Activated naive CD8-positive, alpha-beta T cell treated with anti-CD3 and anti-CD28 coated beads, Interleukin-2, amount 50 U/mL, for 24 hours (primary cell): ENCODE measurements at regions not wholly inside any gene's neighbourhood (a gene's known extent, or its start where the extent isn't known, plus 50 kb on each side); places are given as distances from the start of the nearest gene placed in this dataset.
A peak's percentile ranks its signal among the peaks of the same experiment; 100 is the strongest.
"Not testable (repeated sequence)": the region's sequence is repeated elsewhere in the genome, so short reads cannot be mapped to it uniquely, and the experiment has no call there.

Source experiments
- ATAC-seq: fragments of 150-1000 bp; cut with Tn5 transposase; one replicate; pipeline ENCODE4 v1.10.0; 2021
- DNase-seq: peaks from one replicate; pipeline ENCODE4 v3.0.0; 2021
- H3K27ac Mint-ChIP-seq: one replicate; pipeline ENCODE4 v1.8.0; 2021; ENCODE audit warnings: mild to moderate bottlenecking, mixed read lengths
- H3K27me3 Mint-ChIP-seq: one replicate; pipeline ENCODE4 v1.8.0; 2021; ENCODE audit warnings: mixed read lengths
- H3K36me3 Mint-ChIP-seq: one replicate; pipeline ENCODE4 v1.8.0; 2021; ENCODE audit warnings: low read depth, mixed read lengths
- H3K4me1 Mint-ChIP-seq: one replicate; pipeline ENCODE4 v1.8.0; 2021; ENCODE audit warnings: mixed read lengths
- H3K4me3 Mint-ChIP-seq: one replicate; pipeline ENCODE4 v1.8.0; 2021; ENCODE audit warnings: mild to moderate bottlenecking, moderate library complexity, mixed read lengths
- H3K9me3 Mint-ChIP-seq: one replicate; pipeline ENCODE4 v1.8.0; 2021; ENCODE audit warnings: mixed read lengths

GRCh38 chr5:67578011-67578410 lies 381.4 kb upstream of the CD180 start:
- H3K9me3 Mint-ChIP-seq: peaks cover 27% of the 10 kb centered on the region
- ATAC-seq (no peak), DNase-seq (no peak)
- H3K36me3 Mint-ChIP-seq: no peaks in the 10 kb centered on the region
- H3K27ac Mint-ChIP-seq: no peak overlapping the region
- H3K4me3 Mint-ChIP-seq: no peak overlapping the region
- no peaks in the 10 kb centered on the region for H3K4me1 Mint-ChIP-seq
- no peaks in the 10 kb centered on the region for H3K27me3 Mint-ChIP-seq

- Mint-ChIP-seq H3K27me3 (no peaks in the 10 kb centered on the region), H3K36me3 (no peaks in the 10 kb centered on the region), H3K4me1 (no peaks in the 10 kb centered on the region), H3K9me3 (peaks cover 29% of the 10 kb centered on the region), H3K27ac (no peak overlapping the region), H3K4me3 (no peak overlapping the region)
- no peak for DNase-seq
- no peak for ATAC-seq
Measured at GRCh38 chr5:67577424-67577823, 380.8 kb upstream of the CD180 start.

DNA sequence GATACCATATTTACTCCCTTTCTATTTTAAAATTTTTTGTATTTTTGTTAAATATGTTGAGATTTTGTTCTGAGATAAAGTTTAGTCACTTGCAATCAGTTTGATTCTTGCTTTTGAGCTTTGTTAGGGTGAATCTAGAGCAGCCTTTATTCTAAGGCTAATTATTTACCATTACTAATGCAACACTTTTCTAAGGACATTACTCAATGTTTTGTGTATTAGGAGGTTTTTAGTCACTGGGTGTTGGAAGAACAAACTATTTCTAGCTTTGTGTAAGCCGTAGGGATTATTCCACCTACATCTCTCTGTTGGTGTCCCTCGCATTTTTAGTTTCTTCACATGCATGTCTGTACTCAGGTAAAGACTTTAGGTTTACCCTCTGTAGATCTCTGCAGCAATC lies 379.5 kb upstream of the CD180 start:
- H3K27ac Mint-ChIP-seq: no peak overlapping the region
- ATAC-seq (no peak), DNase-seq (no peak)
- H3K4me1 Mint-ChIP-seq: no peaks in the 10 kb centered on the region
- H3K4me3 Mint-ChIP-seq: no peak overlapping the region
- H3K9me3 Mint-ChIP-seq: peaks cover 29% of the 10 kb centered on the region
- H3K36me3 Mint-ChIP-seq: no peaks in the 10 kb centered on the region
- no peaks in the 10 kb centered on the region for H3K27me3 Mint-ChIP-seq

- DNase-seq (no peak), ATAC-seq (no peak)
- H3K36me3 Mint-ChIP-seq: no peaks in the 10 kb centered on the region
- no peak overlapping the region for H3K4me3 Mint-ChIP-seq
- H3K27ac Mint-ChIP-seq: no peak overlapping the region
- H3K4me1 Mint-ChIP-seq: no peaks in the 10 kb centered on the region
- H3K9me3 Mint-ChIP-seq: peaks cover 29% of the 10 kb centered on the region
- no peaks in the 10 kb centered on the region for H3K27me3 Mint-ChIP-seq
Measured at GRCh38 chr5:67575087-67575486, 378.5 kb upstream of the CD180 start.

GRCh38 chr5:67561151-67561932 lies 364.7 kb upstream of the CD180 start:
- no peak for DNase-seq
- Mint-ChIP-seq H3K4me1 (no peaks in the 10 kb centered on the region), H3K4me3 (no peak overlapping the region), H3K27ac (no peak overlapping the region), H3K9me3 (peaks cover 15% of the 10 kb centered on the region), H3K36me3 (no peaks in the 10 kb centered on the region), H3K27me3 (no peaks in the 10 kb centered on the region)
- no peak for ATAC-seq

- Mint-ChIP-seq H3K36me3 (no peaks in the 10 kb centered on the region), H3K9me3 (no peaks in the 10 kb centered on the region), H3K4me1 (peaks cover 6% of the 10 kb centered on the region), H3K4me3 (no peak overlapping the region), H3K27ac (no peak overlapping the region), H3K27me3 (no peaks in the 10 kb centered on the region)
- ATAC-seq: no peak
- no peak for DNase-seq
Measured at GRCh38 chr5:67552773-67553172, 356.2 kb upstream of the CD180 start.

DNA sequence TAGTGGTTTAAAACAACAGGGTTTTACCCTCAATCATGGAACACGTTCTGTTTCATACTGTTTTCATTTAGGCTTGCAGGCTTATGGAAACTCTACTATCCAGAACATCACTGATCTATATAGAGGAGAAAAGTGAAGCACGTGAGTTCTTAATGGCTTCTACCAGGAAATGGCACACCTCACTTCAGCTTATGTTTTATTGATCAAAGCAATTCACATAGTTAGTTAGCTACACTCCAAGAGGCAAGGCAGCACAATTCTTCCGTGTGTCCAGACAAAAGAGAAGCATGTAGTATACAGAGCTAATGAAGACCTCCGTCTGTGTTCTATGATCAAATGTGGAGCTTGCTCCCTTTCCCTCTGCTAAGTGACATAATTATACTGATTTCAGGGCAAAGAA lies 353.3 kb upstream of the CD180 start:
- Mint-ChIP-seq H3K9me3 (no peaks in the 10 kb centered on the region), H3K27me3 (no peaks in the 10 kb centered on the region), H3K36me3 (no peaks in the 10 kb centered on the region), H3K27ac (no peak overlapping the region), H3K4me3 (no peak overlapping the region), H3K4me1 (peaks cover 10% of the 10 kb centered on the region)
- no peak for DNase-seq
- no peak for ATAC-seq

DNA sequence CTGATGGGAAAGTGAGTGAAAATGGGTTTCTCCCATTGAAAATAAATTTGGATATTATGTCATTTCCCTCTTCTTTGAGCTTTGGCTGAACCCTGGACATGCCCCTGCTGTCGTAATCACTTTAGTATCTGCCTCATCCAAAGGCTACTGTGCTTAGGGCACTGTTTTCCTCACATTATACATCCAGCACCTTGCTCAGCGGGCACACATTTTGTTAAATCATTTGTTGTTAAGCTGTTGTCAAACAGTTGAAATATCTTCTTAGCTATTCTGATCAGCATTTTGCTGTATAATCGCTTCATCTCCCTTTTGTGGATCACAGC lies 352.7 kb upstream of the CD180 start:
- Mint-ChIP-seq H3K4me3 (no peak overlapping the region), H3K27ac (no peak overlapping the region), H3K4me1 (peaks cover 11% of the 10 kb centered on the region), H3K9me3 (no peaks in the 10 kb centered on the region), H3K36me3 (no peaks in the 10 kb centered on the region), H3K27me3 (no peaks in the 10 kb centered on the region)
- no peak for ATAC-seq
- no peak for DNase-seq

DNA sequence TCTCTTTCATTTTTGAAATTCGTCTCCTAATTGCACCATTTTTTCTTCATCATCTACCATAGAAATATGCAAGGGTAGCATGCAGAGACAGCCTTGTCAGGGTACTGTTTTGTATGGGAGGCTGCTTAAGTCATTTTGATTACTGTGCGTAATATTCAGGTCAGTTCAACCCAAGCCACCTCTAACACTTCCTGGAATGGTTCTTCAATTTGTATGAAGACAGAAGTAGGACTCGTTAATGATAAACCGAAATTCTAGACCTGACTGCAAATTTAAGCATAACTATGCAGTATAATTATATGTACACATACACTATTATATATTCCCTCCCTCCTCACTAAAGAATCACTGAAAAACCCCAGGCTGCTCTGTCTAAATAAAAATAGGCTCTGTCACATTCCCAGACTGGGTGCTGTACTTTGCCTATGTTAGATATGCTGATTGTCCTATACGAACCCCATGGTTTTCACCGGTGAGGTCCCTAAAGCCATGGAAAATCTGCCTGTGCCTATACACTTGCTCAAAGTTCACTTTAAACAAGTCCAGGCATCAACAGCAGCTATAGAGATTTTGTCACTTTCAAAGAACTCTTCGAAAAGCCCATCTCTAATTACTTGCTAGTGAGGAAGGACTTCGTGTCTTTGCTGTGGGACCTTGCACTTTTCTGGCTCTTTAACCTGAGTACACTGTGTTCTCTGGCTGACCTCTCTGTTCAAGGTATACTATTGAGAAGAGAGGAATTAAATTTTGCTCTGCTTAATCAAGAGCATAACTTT lies 352.1 kb upstream of the CD180 start:
- no peaks in the 10 kb centered on the region for H3K9me3 Mint-ChIP-seq
- H3K27me3 Mint-ChIP-seq: no peaks in the 10 kb centered on the region
- H3K4me3 Mint-ChIP-seq: no peak overlapping the region
- no peak for DNase-seq
- no peak overlapping the region for H3K27ac Mint-ChIP-seq
- no peaks in the 10 kb centered on the region for H3K36me3 Mint-ChIP-seq
- no peak for ATAC-seq
- peaks cover 11% of the 10 kb centered on the region for H3K4me1 Mint-ChIP-seq

DNA sequence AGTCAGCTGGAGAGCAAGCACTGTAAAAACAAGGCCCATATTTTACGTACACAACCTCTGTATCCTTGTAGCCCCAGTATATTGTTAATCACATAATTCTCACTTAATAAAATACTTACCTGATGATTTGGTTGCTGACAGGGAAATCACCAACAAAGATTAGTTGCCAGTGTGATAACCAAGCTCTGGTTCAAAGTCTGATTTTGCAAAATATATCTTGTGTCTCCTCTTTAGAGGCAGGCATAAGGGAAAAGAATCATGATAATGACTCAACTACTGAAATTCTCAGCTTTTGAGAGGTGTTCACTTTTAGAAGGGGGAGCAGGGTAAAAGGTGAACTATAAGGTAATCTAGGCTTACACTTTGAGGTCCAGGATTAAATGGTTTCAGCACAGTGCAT lies 351.1 kb upstream of the CD180 start:
- H3K9me3 Mint-ChIP-seq: no peaks in the 10 kb centered on the region
- peaks cover 11% of the 10 kb centered on the region for H3K4me1 Mint-ChIP-seq
- no peak for DNase-seq
- H3K27me3 Mint-ChIP-seq: no peaks in the 10 kb centered on the region
- ATAC-seq: no peak
- no peaks in the 10 kb centered on the region for H3K36me3 Mint-ChIP-seq
- H3K4me3 Mint-ChIP-seq: no peak overlapping the region
- no peak overlapping the region for H3K27ac Mint-ChIP-seq

DNA sequence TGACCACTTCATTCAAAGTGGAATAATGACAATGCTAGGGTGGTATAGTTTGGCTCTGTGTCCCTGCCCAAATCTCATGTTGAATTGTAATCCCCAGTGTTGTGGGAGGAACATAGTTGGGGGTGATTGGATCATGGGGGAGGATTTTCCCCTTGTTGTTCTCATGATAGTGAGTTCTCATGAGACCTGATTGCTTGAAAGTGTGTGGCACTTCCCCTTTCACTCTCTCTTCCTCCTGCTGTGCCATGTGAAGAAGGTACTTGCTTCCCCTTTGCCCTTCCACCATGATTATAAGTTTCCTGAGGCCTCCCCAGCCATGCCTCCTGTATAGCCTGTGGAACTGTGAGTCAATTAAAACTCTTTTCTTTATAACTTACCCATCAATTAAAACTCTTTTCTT lies 348.3 kb upstream of the CD180 start:
- not testable (repeated sequence) for ATAC-seq, H3K9me3 Mint-ChIP-seq, DNase-seq, H3K4me3 Mint-ChIP-seq, H3K36me3 Mint-ChIP-seq, H3K27me3 Mint-ChIP-seq
- Mint-ChIP-seq H3K27ac (peak overlapping the region; percentile 40), H3K4me1 (peaks cover 16% of the 10 kb centered on the region)

DNA sequence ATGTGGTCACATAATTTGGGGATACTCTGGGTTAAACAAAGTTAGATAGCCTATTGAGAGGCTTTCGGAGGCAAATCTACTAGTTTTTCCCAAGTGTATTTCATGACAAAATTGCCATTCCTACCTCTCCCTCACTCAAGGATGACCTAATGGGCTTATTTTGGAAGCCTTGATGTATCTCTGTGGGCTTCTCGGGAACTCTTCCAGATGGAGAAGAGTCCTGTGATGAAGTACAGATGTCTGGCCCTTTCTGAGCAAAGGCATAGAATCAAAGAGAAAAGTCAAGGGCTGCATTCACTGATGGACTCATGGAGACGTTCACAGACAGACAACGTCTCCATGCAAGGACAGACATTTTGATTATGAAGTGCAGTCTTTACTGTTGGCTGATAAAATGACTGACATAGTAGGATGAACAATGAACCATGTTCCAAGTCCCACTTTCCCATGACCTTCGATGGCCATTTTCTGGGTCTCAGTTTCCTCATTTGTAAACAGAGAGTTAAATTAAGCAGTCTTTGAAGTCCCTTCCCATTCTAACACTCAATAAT lies 347.2 kb upstream of the CD180 start:
- Mint-ChIP-seq H3K27me3 (no peaks in the 10 kb centered on the region), H3K9me3 (no peaks in the 10 kb centered on the region), H3K36me3 (no peaks in the 10 kb centered on the region), H3K4me3 (no peak overlapping the region), H3K4me1 (peaks cover 16% of the 10 kb centered on the region), H3K27ac (no peak overlapping the region)
- ATAC-seq: no peak
- no peak for DNase-seq

- Mint-ChIP-seq H3K4me3 (no peak overlapping the region), H3K4me1 (peaks cover 8% of the 10 kb centered on the region), H3K36me3 (no peaks in the 10 kb centered on the region), H3K9me3 (no peaks in the 10 kb centered on the region), H3K27ac (peak overlapping the region; percentile 50), H3K27me3 (no peaks in the 10 kb centered on the region)
- DNase-seq (no peak), ATAC-seq (peak; percentile 36)
Measured at GRCh38 chr5:67542479-67542878, 345.9 kb upstream of the CD180 start.

DNA sequence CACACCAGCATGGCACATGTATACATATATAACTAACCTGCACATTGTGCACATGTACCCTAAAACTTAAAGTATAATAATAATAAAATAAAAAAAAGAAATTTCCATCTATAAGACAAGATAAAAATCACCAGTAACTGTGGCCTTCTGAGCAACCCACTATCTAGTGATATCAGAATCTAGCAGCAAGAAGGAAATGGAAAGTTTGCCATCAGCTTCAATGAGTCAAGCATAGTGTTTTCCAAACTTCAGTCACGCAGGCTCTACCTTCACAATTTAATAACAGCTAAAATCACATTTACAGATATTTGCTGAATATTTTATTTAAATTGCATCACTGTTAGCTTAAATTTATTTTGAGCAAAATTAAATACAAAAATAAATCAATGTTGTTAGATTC lies 345.3 kb upstream of the CD180 start:
- peak; percentile 63 for ATAC-seq
- no peak overlapping the region for H3K4me3 Mint-ChIP-seq
- H3K9me3 Mint-ChIP-seq: no peaks in the 10 kb centered on the region

DNA sequence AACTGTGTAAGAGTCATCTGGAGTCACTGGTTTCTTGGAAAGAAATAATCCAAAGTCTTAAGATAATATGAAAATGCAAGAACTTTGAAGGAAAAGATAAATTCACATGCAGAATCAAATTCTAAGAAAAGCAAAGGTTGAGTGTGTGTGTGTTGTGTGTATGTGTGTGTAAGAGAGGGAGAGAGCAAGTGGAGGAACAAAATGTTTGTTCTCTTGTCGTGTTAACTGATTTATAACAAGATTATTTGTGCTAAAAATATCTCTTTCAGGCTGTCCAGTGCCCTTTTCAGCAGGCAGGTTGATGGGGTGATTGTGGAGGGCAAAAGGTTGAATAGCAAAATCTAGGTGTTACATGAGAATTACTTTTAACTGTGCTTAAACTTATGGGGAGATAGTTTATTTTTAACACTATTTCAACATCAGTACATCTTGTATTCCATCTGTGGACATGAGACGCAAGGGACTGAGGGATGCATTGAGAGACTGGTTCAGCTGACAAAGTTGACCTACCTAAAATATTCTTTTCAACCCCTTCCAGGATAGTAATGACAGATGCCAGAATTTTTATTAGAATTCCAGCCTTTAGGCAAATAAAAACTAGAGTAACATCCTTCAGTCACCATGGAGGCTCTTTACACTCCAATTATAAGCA lies 342.4 kb upstream of the CD180 start:
- H3K4me1 Mint-ChIP-seq: peaks cover 5% of the 10 kb centered on the region
- no peaks in the 10 kb centered on the region for H3K27me3 Mint-ChIP-seq
- ATAC-seq (no peak), DNase-seq (no peak)
- no peak overlapping the region for H3K27ac Mint-ChIP-seq
- H3K36me3 Mint-ChIP-seq: no peaks in the 10 kb centered on the region
- no peak overlapping the region for H3K4me3 Mint-ChIP-seq
- H3K9me3 Mint-ChIP-seq: no peaks in the 10 kb centered on the region

More for the DNA sequence above, 345.3 kb upstream of the CD180 start:
- H3K27ac Mint-ChIP-seq: no peak overlapping the region
- H3K36me3 Mint-ChIP-seq: no peaks in the 10 kb centered on the region
- H3K4me1 Mint-ChIP-seq: peaks cover 8% of the 10 kb centered on the region
- no peak for DNase-seq
- no peaks in the 10 kb centered on the region for H3K27me3 Mint-ChIP-seq
